ENCODE measurements at regions not wholly inside any gene's neighbourhood (a gene's known extent, or its start where the extent isn't known, plus 50 kb on each side); places are given as distances from the start of the nearest gene placed in this dataset.

- no peak overlapping the region for H3K14ac ChIP-seq (replicated peaks; ENCODE audit: low read depth, low read length)
- H3K9me3 ChIP-seq (ENCODE audit: control insufficient read depth, insufficient read depth, low read length), result peaks cover 22% of the 10 kb centered on the region
- no peaks in the 10 kb centered on the region for H3K27me3 ChIP-seq (ENCODE audit: control insufficient read depth, insufficient read depth, low read length)
- H4K5ac ChIP-seq (ENCODE audit: low read depth, low read length), result no peak overlapping the region
- TF ChIP-seq RCOR1 (IDR thresholded peaks at IDR 0.05; ENCODE audit: insufficient replicate concordance, low read length) (no peak), POLR2A (IDR thresholded peaks at IDR 0.05; ENCODE audit: low read depth, low read length) (no peak), NFE2L2 (IDR thresholded peaks at IDR 0.05; ENCODE audit: low read depth, low read length) (no peak), FOS (IDR thresholded peaks at IDR 0.05; ENCODE audit: low read depth, low read length) (no peak)
- no peak overlapping the region for H3K27ac ChIP-seq (ENCODE audit: insufficient read depth, low read length)
- intact Hi-C loops (cut with micrococcal nuclease) (no loop called here), in situ Hi-C loops (cut with MboI; ENCODE audit: low sequenced_read_pairs) (no loop called here), dilution Hi-C loops (cut with HindIII; ENCODE audit: low sequenced_read_pairs, unreplicated experiment) (no loop called here)
- no peaks in the 10 kb centered on the region for H3K9me1 ChIP-seq (ENCODE audit: insufficient read depth, low read length)
- H3K18ac ChIP-seq (ENCODE audit: low read depth, low read length), result no peak overlapping the region
- no peaks in the 10 kb centered on the region for H3K79me1 ChIP-seq (ENCODE audit: low read depth in 1 of 2, low read length in 2 of 2)
- no peak overlapping the region for H4K91ac ChIP-seq (ENCODE audit: insufficient read depth, low read depth, low read length)
- DNase-seq, result no peak
- no peak overlapping the region for H3K4me2 ChIP-seq (ENCODE audit: low read depth, low read length)
- no peak overlapping the region for H4K8ac ChIP-seq (ENCODE audit: low read depth in 2 of 2, low read length in 2 of 2)
- no peak overlapping the region for H2AFZ ChIP-seq (replicated peaks; ENCODE audit: low read length, poor library complexity)
- H3K56ac ChIP-seq (ENCODE audit: extremely low read depth, insufficient read depth, low read length), result no peak overlapping the region
- no peak overlapping the region for H2BK15ac ChIP-seq (ENCODE audit: low read depth, low read length)
- no peak overlapping the region for H3K4me3 ChIP-seq (ENCODE audit: insufficient read depth, low read depth, low read length)
- H4K20me1 ChIP-seq (ENCODE audit: insufficient read depth, low read length), result no peaks in the 10 kb centered on the region
- no peak overlapping the region for H2BK120ac ChIP-seq (ENCODE audit: low read depth, low read length)
- no peak overlapping the region for H2AK9ac ChIP-seq (replicated peaks; ENCODE audit: low read depth, low read length, poor library complexity)
- ChIA-PET CTCF (no interaction called here), POLR2A (ENCODE audit: unreplicated experiment) (no interaction called here)
- H3K9ac ChIP-seq (ENCODE audit: low read depth, low read length), result no peak overlapping the region
- H3K36me3 ChIP-seq (ENCODE audit: control insufficient read depth, insufficient read depth, low read length), result no peaks in the 10 kb centered on the region
- no peak for ATAC-seq (ENCODE audit: low read depth)
- no peak overlapping the region for H3K23ac ChIP-seq (ENCODE audit: low read depth, low read length)
- no peak overlapping the region for H2BK5ac ChIP-seq (ENCODE audit: low read depth, low read length, poor library complexity, severe bottlenecking)
- WGBS, 2 experiments (ENCODE audit: extremely low coverage in 2 of 2, insufficient read length in 1 of 2), result no CpG with 5 or more reads among the region's 3 CpGs
- BruUV-seq (replicated peaks), result no TSS peak
- no peak overlapping the region for H3K4ac ChIP-seq (ENCODE audit: low read depth, low read length)
- H2AK5ac ChIP-seq (ENCODE audit: low read depth, low read length), result no peak overlapping the region
- H3K4me1 ChIP-seq (ENCODE audit: control insufficient read depth, insufficient read depth, low read length), result no peaks in the 10 kb centered on the region
- no peak overlapping the region for H2BK20ac ChIP-seq (ENCODE audit: low read depth, low read length)
Observed at GRCh38 chr10:2300231-2300630, 562.9 kb upstream of the ADARB2 start.
